GM19397 (cell line): ENCODE measurements at regions not wholly inside any gene's neighbourhood (a gene's known extent, or its start where the extent isn't known, plus 50 kb on each side); places are given as distances from the start of the nearest gene placed in this dataset.
"Not testable (repeated sequence)": the region's sequence is repeated elsewhere in the genome, so short reads cannot be mapped to it uniquely, and the experiment has no call there.

ENCODE experiments used
- ATAC-seq: cut with Tn5 transposase; IDR thresholded peaks from one replicate; pipeline ENCODE4 v1.9.1; 2021; ENCODE audit warnings: mild to moderate bottlenecking, moderate library complexity; ENCODE audit not compliant: unreplicated experiment

GRCh38 chr15:85196697-85197096 lies 183.7 kb upstream of the AKAP13 start:
- ATAC-seq, result not testable (repeated sequence)

DNA sequence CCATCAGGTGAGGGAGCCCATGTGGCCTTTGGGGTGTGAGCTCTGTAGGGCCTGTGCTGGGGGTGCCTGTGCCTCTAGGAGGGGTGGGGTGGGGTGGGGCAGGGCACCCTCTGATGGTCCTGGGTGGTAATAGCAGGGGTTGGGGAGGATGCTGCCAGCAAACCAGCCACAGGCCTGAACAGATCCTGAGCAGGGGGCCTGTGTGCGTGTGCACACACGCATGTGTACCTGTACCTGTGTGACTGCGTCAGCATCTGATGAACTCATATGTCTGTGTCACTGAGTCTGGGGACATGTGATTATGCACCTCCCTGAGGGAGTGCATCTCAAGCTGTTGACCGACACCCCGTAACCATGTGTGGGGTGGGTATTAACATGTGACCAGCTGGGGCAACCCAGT lies 182.8 kb upstream of the AKAP13 start:
- ATAC-seq, result not testable (repeated sequence)

- not testable (repeated sequence) for ATAC-seq
Measured at GRCh38 chr15:85198432-85198831, 182.0 kb upstream of the AKAP13 start.

DNA sequence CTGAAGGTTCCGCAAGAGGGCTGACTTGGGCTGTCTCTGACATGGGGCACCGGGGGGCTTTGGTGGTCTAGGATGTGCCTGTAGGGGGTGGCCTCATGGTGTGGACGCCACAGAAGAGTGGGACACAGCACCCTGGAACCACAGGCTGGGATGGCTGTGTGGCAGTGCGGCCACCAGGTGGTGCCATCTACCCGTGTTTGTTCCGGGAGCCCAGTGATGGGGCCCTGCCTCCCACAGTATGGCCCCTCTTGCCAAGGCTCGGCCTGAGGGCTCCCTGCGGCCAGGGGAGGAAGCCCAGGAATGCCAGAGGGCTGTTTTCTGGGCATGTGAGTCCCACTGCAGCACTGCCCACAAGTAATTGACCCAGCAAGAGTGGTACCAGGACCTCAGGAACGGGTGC lies 180.2 kb upstream of the AKAP13 start:
- peak; percentile 93 for ATAC-seq

- ATAC-seq, result not testable (repeated sequence)
Measured at GRCh38 chr15:85201118-85201793, 179.1 kb upstream of the AKAP13 start.

GRCh38 chr15:85204481-85204880 lies 175.9 kb upstream of the AKAP13 start:
- ATAC-seq, result not testable (repeated sequence)

DNA sequence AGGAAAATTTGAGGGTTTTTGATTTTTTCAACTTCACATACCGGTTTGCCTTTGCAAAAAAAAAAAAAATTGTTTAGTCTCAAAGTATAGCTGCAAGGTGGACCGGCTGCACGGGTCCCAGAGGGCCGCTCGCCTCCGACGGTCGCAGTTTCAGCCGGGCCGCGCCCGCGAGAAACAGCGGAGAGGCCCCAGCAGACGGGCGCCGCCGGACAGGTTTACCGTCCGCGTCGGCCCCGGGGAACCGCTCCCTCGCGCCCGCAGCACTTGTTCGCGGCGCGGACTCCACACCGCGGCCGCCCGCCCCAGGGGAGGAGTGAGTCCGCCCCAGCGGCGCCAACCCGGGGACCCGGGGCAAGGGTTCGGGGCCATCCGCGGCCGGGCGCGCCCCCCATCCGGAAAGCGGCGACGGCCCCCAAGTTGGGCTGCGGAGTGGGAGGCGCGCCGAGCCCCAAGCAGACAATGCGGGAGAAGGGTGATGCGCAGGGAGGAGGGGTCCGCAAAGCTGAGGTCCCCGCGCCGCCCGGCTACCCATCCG lies 146.5 kb upstream of the AKAP13 start:
- not testable (repeated sequence) for ATAC-seq

DNA sequence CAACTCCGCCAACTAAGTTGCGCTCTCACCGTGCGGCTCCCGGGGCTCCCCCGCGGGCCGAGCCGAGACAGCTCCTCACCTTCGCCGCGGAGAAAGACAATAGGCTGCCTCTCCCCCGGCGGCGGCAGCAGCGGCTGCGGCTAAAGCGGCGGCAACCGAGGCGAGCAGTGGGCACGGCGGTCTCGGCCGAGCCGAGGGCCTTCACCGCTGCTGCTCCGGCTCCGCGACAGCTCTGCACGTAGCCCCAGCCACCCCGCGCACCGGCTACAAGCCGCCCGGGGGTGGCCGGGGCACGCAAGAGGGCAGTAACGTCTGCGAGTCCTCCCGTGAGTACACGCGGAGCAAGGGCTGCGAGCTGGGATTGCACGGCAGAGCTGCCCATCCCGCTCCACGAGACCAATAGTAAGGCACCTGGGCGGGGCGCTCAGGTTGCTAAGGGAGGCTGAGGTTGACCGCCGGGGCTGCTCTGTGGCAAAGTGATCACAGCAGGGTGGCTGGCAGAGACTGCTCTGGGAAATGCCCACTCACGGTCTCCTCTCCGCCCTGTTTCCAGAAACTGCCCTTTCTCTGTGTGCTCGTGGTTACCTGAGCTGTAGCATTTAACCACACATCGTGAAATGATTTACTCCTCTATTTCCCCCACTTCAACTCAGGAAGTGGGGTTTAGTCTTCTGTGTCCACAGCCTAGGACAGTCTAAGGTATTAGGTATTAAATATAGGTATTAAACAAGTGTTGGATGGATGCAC lies 145.8 kb upstream of the AKAP13 start:
- not testable (repeated sequence) for ATAC-seq

GRCh38 chr15:85244056-85244455 lies 136.3 kb upstream of the AKAP13 start:
- not testable (repeated sequence) for ATAC-seq

GRCh38 chr15:85250938-85251542 lies 129.4 kb upstream of the AKAP13 start:
- not testable (repeated sequence) for ATAC-seq

DNA sequence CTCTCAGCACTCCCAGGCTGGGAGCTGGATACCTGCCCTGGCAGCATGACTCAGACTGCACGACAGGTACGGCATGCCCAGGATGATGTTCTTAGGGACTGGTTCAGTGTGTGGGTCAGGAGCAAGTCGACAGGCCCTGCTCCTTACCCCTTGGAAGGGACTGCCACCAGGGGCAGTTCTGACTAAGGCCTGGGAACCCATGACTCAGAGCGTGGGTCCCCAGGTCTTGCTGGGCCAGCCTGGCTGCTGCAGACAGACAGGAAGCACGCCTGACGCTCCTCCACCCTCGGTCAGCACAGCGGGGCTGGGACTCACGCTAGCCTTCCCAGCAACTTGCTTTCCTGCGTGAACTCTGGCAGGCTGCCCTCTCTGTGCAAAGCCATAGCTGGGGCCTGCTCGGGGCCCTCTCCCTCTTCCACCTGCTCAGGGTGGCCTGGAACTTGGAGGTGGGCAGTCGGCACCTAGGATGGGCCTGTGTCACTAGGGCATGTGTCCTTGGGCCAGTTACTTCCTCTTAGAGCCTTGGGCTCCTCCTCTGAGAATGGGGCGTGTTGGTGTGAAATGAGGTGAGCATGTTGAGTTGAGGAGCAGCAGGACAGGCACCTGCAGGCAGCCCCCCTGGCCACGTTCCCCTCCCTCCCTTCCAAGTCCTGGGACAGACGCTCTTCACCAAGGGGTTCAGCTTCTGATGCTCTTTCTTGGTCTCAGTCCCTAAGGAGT lies 127.0 kb upstream of the AKAP13 start:
- ATAC-seq, result peak; percentile 77

GRCh38 chr15:85254961-85255360 lies 125.4 kb upstream of the AKAP13 start:
- not testable (repeated sequence) for ATAC-seq

- ATAC-seq, result not testable (repeated sequence)
Measured at GRCh38 chr15:85255502-85255901, 124.9 kb upstream of the AKAP13 start.

GRCh38 chr15:85256009-85256997 lies 124.1 kb upstream of the AKAP13 start:
- ATAC-seq, result not testable (repeated sequence)

DNA sequence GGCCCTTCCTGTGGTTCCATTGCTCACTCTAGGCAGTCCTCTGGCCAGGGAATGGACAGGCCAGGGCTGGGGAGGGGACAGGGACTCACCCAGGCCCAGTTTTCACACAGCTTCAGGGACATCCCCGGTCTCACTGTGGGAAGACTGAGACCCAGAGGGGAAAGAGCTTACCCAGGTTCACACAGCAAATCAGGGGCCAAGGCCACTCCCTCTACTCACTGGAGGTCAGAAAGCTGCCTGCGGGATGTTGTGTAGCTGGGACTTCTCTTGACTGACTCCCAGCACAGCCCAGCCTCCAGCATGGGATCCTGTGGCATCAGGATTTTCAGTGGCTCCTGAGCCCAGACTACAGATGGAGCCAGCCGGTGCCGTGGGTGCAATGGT lies 122.3 kb upstream of the AKAP13 start:
- ATAC-seq, result not testable (repeated sequence)

DNA sequence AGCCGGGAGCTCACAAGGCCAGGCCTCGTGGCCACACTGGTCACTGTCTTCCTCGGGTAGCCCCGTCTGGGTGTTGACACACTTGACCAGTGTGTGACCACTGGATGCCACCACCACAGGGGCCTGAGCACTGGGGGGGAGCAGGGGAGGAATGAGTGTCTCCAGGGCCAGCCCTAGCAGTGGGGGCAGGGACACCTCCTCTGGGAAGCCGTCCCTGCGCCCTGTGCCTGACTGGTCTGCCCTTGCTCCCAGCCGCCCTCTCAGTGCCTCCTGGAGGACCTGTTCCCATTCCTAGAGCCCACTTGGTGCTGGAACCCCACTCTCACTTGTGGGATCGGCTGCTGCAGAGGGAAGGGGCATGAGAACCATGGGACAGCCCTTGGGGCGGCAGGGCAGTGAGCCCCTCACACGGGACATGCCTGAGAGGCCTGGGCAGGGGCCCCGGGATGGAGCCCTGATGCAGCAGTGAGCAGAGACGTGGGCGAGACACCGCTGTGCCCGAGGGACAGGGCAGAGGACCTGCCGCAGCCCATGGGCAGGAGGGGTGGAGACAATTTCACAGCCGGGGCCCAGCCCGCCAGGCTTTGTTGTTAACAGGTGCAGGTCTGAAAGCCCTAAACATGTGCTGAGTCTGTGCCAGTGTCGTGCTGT lies 121.7 kb upstream of the AKAP13 start:
- not testable (repeated sequence) for ATAC-seq

GRCh38 chr15:85260526-85260925 lies 119.9 kb upstream of the AKAP13 start:
- ATAC-seq, result not testable (repeated sequence)

DNA sequence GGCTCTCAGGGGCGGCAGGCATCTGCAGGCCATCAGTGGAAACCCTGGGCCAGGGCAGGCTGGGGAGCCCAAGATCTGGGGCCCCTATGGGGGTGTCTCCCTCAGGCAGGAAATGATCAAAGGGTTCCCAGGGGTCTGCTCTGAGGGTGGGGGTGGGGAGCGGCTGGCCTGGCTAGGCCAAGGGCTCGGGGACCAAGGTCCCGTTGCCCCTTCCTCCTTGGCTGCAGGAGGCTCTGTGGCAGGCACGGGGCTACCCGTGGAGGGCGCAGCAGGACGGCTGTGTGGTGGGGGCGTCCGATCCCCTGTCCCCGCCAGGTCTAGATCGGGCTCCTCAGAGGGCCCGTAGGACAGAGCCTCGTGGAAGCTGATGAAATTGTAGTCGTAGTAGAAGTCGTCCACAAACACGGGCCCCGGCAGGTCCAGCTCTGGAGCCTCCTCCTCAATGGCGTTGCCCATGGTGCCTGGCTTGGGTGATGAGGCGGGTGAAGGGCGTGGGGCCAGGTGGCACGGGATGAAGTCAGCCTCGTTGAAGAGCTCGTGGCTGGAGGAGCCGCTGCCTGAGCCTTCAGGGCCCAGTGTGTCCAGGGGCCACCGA lies 117.8 kb upstream of the AKAP13 start:
- not testable (repeated sequence) for ATAC-seq
